Transverse colon (tissue), 4 donors: ENCODE measurements at regions not wholly inside any gene's neighbourhood (a gene's known extent, or its start where the extent isn't known, plus 50 kb on each side); places are given as distances from the start of the nearest gene placed in this dataset.

Experiments
- EP300 ChIP-seq: sonication (generic); formaldehyde crosslinking; IDR thresholded peaks from one replicate; pipeline ENCODE4 v1.6.1; 2017; ENCODE audit warnings: antibody characterized with exemption, low read depth
- POLR2A ChIP-seq: fragments of 450-650 bp; IDR thresholded peaks from one replicate; pipeline ENCODE4 v1.6.1; 2016; ENCODE audit warnings: antibody characterized with exemption, mild to moderate bottlenecking, moderate library complexity
- POLR2AphosphoS5 ChIP-seq, 3 donors: sonication (generic); formaldehyde crosslinking; IDR thresholded peaks; one replicate each; pipeline ENCODE4 v1.6.1; 2016; ENCODE audit warnings: antibody characterized with exemption in 3 of 3
- TF ChIP-seq, protein P1 (sequence below), 5 experiments: fragments of 200-600 bp in 3 of 5; fragments of 450-650 bp in 2 of 5; sonication (generic) in 3 of 5; IDR thresholded peaks; 1 replicate in 2 of 5; 2 replicates in 3 of 5; pipeline ENCODE4 v1.5.1; 2016 to 2017; ENCODE audit warnings: antibody characterized with exemption in 5 of 5, inconsistent platforms in 3 of 5, mild to moderate bottlenecking in 2 of 5, moderate library complexity in 1 of 5

DNA sequence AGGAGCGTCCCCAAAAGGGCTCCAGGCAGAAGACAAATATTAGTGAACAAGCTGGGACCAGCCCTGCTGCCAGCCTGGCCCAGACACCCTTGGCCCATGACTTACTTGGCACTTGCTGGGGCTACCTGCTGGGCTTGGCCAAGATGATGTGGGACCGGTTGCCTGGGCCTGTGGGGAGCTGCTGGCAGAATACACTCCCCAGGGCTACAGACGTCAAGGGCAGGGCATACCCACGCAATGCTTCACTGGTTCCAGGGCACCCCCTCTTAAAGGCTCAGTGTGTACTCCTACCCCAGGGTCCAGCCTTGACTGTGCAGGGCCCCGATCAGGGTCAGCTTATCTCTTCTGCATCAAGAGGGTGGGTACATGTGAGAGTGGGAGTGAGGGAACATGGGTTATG, 106.5 kb upstream of the SLC2A1 start:
- no peak for TF ChIP-seq POLR2A
- TF ChIP-seq, protein P1, sequence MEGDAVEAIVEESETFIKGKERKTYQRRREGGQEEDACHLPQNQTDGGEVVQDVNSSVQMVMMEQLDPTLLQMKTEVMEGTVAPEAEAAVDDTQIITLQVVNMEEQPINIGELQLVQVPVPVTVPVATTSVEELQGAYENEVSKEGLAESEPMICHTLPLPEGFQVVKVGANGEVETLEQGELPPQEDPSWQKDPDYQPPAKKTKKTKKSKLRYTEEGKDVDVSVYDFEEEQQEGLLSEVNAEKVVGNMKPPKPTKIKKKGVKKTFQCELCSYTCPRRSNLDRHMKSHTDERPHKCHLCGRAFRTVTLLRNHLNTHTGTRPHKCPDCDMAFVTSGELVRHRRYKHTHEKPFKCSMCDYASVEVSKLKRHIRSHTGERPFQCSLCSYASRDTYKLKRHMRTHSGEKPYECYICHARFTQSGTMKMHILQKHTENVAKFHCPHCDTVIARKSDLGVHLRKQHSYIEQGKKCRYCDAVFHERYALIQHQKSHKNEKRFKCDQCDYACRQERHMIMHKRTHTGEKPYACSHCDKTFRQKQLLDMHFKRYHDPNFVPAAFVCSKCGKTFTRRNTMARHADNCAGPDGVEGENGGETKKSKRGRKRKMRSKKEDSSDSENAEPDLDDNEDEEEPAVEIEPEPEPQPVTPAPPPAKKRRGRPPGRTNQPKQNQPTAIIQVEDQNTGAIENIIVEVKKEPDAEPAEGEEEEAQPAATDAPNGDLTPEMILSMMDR (IDR thresholded peaks at IDR 0.05) = no peak
- TF ChIP-seq EP300 = no peak
- TF ChIP-seq POLR2AphosphoS5 (IDR thresholded peaks at IDR 0.05) = no peak
